Endothelial cell of umbilical vein (primary cell): ENCODE measurements at regions not wholly inside any gene's neighbourhood (a gene's known extent, or its start where the extent isn't known, plus 50 kb on each side); places are given as distances from the start of the nearest gene placed in this dataset.
"Not testable (repeated sequence)": the region's sequence is repeated elsewhere in the genome, so short reads cannot be mapped to it uniquely, and the experiment has no call there.

Experiments used
- BruUV-seq: library from RNA; stranded (reverse); fragments of 400-500 nt; replicated peaks from 2 replicates; lab custom pipeline; 2021; lab: Mats Ljungman, UMichigan
- CTCF ChIA-PET: fragments of 300-600, 350-600 bp; sonication (Branson Sonifier 250); formaldehyde crosslinking; loops from one replicate; lab custom pipeline; 2021; ENCODE audit warnings: antibody characterized with exemption, inconsistent platforms; lab: Charles Lee
- POLR2A ChIA-PET: fragments of 300-600, 350-600 bp; sonication (Branson Sonifier 250); formaldehyde crosslinking; loops from one replicate; lab custom pipeline; 2021; ENCODE audit warnings: antibody characterized with exemption, inconsistent platforms; lab: Charles Lee
- DNase-seq: peaks from one replicate; pipeline ENCODE4 v3.0.0-alpha.2; 2011; ENCODE audit warnings: low read depth, low spot score
- FAIRE-seq: peaks from 2 replicates; lab custom pipeline; 2011; peaks lifted over from hg19 to GRCh38; lab: Jason Lieb, UNC
- H2AFZ ChIP-seq: 2 replicates; pipeline ENCODE4 v1.6.0; 2012; ENCODE audit warnings: low read depth, low read length, control low read depth, inconsistent platforms
- H3K27ac ChIP-seq: 2 replicates; pipeline ENCODE4 v1.5.1; 2011; ENCODE audit warnings: low read depth, mild to moderate bottlenecking, control low read depth, low read length, moderate library complexity; ENCODE audit not compliant: insufficient read depth
- H3K27me3 ChIP-seq, 2 experiments: 2 replicates each; pipeline versions ENCODE4 v1.6.0 to v1.6.1; 2011; ENCODE audit warnings: low read length in 2 of 2, mixed read lengths in 1 of 2; ENCODE audit not compliant: control insufficient read depth in 2 of 2, insufficient read depth in 2 of 2
- H3K36me3 ChIP-seq, 2 experiments: 2 replicates in 1 of 2; 3 replicates in 1 of 2; pipeline ENCODE4 v1.5.1; 2011; ENCODE audit warnings: low read length in 2 of 2, mild to moderate bottlenecking in 1 of 2, moderate library complexity in 1 of 2; ENCODE audit not compliant: control insufficient read depth in 2 of 2, insufficient read depth in 2 of 2; ENCODE audit errors: extremely low read depth in 1 of 2
- H3K4me1 ChIP-seq: 3 replicates; pipeline ENCODE4 v1.5.1; 2011; ENCODE audit warnings: mild to moderate bottlenecking, low read length; ENCODE audit not compliant: control insufficient read depth, insufficient read depth; ENCODE audit errors: extremely low read depth
- H3K4me2 ChIP-seq: 2 replicates; pipeline ENCODE4 v1.6.1; 2011; ENCODE audit warnings: low read length, control low read depth, mixed read lengths; ENCODE audit not compliant: insufficient read depth
- H3K4me3 ChIP-seq, 3 experiments: fragments of 200-600 bp in 1 of 3; sonication (generic), shearing (Covaris generic) in 1 of 3; replicated peaks in 1 of 3; 2 replicates each; pipeline ENCODE4 v1.5.1; 2011 to 2016; ENCODE audit warnings: control low read depth in 3 of 3, low read length in 3 of 3, mild to moderate bottlenecking in 2 of 3, inconsistent platforms in 1 of 3, low read depth in 1 of 3, moderate library complexity in 1 of 3; ENCODE audit not compliant: insufficient read depth in 1 of 3
- H3K79me2 ChIP-seq: 2 replicates; pipeline ENCODE4 v1.6.0; 2012; ENCODE audit warnings: low read length, inconsistent platforms; ENCODE audit not compliant: control insufficient read depth, insufficient read depth
- H3K9ac ChIP-seq: replicated peaks from 2 replicates; pipeline ENCODE3; 2011; ENCODE audit warnings: low read length, control low read depth; ENCODE audit not compliant: insufficient read depth; ENCODE audit errors: extremely low read depth
- H3K9me1 ChIP-seq: replicated peaks from 3 replicates; pipeline ENCODE4 v1.6.0; 2011; ENCODE audit warnings: mild to moderate bottlenecking, low read length; ENCODE audit not compliant: control insufficient read depth, insufficient read depth; ENCODE audit errors: extremely low read depth
- H3K9me3 ChIP-seq: replicated peaks from 2 replicates; pipeline ENCODE4 v1.5.1; 2012; ENCODE audit warnings: low read length, inconsistent platforms; ENCODE audit not compliant: control insufficient read depth, insufficient read depth
- H4K20me1 ChIP-seq: replicated peaks from 2 replicates; pipeline ENCODE3; 2011; ENCODE audit warnings: mild to moderate bottlenecking, low read length; ENCODE audit not compliant: control insufficient read depth, insufficient read depth; ENCODE audit errors: extremely low read depth
- EZH2 ChIP-seq: IDR thresholded peaks from 2 replicates; pipeline ENCODE4 v1.6.1; 2012; ENCODE audit warnings: borderline replicate concordance, low read depth, mild to moderate bottlenecking, moderate library complexity, low read length, inconsistent platforms; ENCODE audit not compliant: severe bottlenecking
- FOS ChIP-seq: IDR thresholded peaks from 2 replicates; pipeline ENCODE4 v1.6.1; 2011; ENCODE audit warnings: mild to moderate bottlenecking, low read length, moderate library complexity, borderline replicate concordance; ENCODE audit not compliant: insufficient read depth
- GATA2 ChIP-seq: IDR thresholded peaks from 2 replicates; pipeline ENCODE4 v1.7.0; 2011; ENCODE audit warnings: low read depth, mild to moderate bottlenecking, moderate library complexity, mixed read lengths, low read length; ENCODE audit not compliant: insufficient read length, insufficient read depth
- JUN ChIP-seq: IDR thresholded peaks from 2 replicates; pipeline ENCODE4 v1.6.1; 2011; ENCODE audit warnings: borderline replicate concordance, low read depth; ENCODE audit not compliant: insufficient read length, insufficient read depth
- MYC ChIP-seq: IDR thresholded peaks from one replicate; pipeline ENCODE4 v1.6.1; 2011; ENCODE audit warnings: mild to moderate bottlenecking, low read depth, low read length
- POLR2A ChIP-seq: IDR thresholded peaks from 2 replicates; pipeline ENCODE4 v1.6.1; 2012; ENCODE audit warnings: low read depth, mild to moderate bottlenecking, control low read depth, low read length
- POLR2AphosphoS5 ChIP-seq: IDR thresholded peaks from 2 replicates; pipeline ENCODE4 v1.6.1; 2012; ENCODE audit warnings: low read depth, mild to moderate bottlenecking, control low read depth, low read length, moderate library complexity; ENCODE audit not compliant: insufficient read depth
- dilution Hi-C: fragments of 300-500 bp; cut with MboI; formaldehyde crosslinking; loops from one replicate; pipeline ENCODE4 v1.15.0; 2019; ENCODE audit warnings: low sequenced_read_pairs; ENCODE audit not compliant: extremely low pct_ligation_motif_present
- intact Hi-C: fragments of 100-400 bp; cut with micrococcal nuclease; formaldehyde crosslinking; loops from one replicate; pipeline ENCODE4 v1.10.0; 2022
- TF ChIP-seq, protein P1 (sequence below): IDR thresholded peaks from 2 replicates; pipeline ENCODE4 v1.6.1; 2011; ENCODE audit not compliant: insufficient read depth, insufficient read length
- TF ChIP-seq, protein P2 (sequence below), 2 donors: IDR thresholded peaks; 1 replicate in 1 of 2; 2 replicates in 1 of 2; pipeline ENCODE4 v1.5.1; 2011; ENCODE audit warnings: low read length in 2 of 2, mild to moderate bottlenecking in 2 of 2, moderate library complexity in 2 of 2, control low read depth in 1 of 2, inconsistent platforms in 1 of 2, low read depth in 1 of 2; ENCODE audit not compliant: insufficient read depth in 1 of 2; ENCODE audit errors: extremely low read depth in 1 of 2

DNA sequence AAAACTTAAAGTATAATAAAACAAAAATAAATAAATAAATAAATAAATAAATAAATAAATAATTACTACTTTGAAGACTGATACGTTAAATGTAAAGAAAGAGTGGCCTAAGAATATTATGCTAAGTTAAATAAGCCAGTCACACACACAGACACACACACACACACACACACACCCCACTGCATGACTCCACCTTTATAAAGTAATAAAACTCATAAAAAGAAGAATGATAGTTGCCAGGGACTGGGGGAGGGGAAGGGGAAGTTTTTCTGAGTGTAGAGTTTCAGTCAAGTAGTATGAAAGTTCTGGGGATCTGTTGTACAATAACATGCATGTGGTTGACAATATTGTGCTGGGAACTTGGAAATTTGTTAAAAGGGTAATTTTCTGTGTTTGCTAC is 1237.5 kb upstream of the GYPC start:
- no peaks in the 10 kb centered on the region for H3K9me1 ChIP-seq
- ChIA-PET POLR2A (no interaction called here), CTCF (no interaction called here)
- FAIRE-seq (no peak), DNase-seq (no peak)
- no peak overlapping the region for H3K4me3 ChIP-seq
- dilution Hi-C loops (no loop called here), intact Hi-C loops (no loop called here)
- H3K9ac ChIP-seq, result no peak overlapping the region
- H3K27me3 ChIP-seq, result no peaks in the 10 kb centered on the region
- no peaks in the 10 kb centered on the region for H3K9me3 ChIP-seq
- no peaks in the 10 kb centered on the region for H3K4me1 ChIP-seq
- H3K36me3 ChIP-seq, result no peaks in the 10 kb centered on the region
- H3K79me2 ChIP-seq, result no peaks in the 10 kb centered on the region
- TF ChIP-seq MYC, result no peak
- TF ChIP-seq POLR2A, result no peak
- TF ChIP-seq EZH2, result no peak
- no peak for TF ChIP-seq JUN
- TF ChIP-seq POLR2AphosphoS5, result no peak
- no peak for TF ChIP-seq FOS
- no peak for TF ChIP-seq GATA2
- TF ChIP-seq, protein P1, sequence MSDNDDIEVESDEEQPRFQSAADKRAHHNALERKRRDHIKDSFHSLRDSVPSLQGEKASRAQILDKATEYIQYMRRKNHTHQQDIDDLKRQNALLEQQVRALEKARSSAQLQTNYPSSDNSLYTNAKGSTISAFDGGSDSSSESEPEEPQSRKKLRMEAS, result no peak
- TF ChIP-seq, protein P2, sequence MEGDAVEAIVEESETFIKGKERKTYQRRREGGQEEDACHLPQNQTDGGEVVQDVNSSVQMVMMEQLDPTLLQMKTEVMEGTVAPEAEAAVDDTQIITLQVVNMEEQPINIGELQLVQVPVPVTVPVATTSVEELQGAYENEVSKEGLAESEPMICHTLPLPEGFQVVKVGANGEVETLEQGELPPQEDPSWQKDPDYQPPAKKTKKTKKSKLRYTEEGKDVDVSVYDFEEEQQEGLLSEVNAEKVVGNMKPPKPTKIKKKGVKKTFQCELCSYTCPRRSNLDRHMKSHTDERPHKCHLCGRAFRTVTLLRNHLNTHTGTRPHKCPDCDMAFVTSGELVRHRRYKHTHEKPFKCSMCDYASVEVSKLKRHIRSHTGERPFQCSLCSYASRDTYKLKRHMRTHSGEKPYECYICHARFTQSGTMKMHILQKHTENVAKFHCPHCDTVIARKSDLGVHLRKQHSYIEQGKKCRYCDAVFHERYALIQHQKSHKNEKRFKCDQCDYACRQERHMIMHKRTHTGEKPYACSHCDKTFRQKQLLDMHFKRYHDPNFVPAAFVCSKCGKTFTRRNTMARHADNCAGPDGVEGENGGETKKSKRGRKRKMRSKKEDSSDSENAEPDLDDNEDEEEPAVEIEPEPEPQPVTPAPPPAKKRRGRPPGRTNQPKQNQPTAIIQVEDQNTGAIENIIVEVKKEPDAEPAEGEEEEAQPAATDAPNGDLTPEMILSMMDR (IDR thresholded peaks at IDR 0.05; ENCODE audit: extremely low read depth in 1 of 2, insufficient read depth in 1 of 2, low read depth in 1 of 2, low read length in 2 of 2), result no peak
- H4K20me1 ChIP-seq, result no peaks in the 10 kb centered on the region
- no peak overlapping the region for H3K27ac ChIP-seq
- H3K4me2 ChIP-seq, result no peak overlapping the region
- BruUV-seq, result no TSS peak
- no peak overlapping the region for H2AFZ ChIP-seq

DNA sequence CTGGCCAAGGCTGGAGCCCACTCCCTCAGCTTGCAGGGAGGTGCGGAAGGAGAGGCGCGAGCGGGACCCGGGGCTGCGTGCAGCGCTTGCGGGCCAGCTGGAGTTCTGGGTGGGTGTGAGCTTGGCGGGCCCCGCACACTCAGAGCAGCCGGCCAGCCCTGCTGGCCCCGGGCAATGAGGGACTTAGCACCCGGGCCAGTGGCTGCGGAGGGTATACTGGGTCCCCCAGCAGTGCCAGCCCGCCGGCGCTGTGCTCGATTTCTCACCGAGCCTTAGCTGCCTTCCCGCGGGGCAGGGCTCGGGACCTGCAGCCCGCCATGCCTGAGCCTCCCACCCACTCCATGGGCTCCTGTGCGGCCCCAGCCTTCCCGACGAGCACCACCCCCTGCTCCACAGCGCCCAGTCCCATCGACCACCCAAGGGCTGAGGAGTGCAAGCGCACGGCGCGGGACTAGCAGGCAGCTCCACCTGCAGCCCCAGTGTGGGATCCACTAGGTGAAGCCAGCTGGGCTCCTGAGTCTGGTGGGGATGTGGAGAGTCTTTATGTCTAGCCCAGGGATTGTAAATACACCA is 1233.7 kb upstream of the GYPC start:
- H3K9me1 ChIP-seq, H3K27ac ChIP-seq, H4K20me1 ChIP-seq, H3K9me3 ChIP-seq, intact Hi-C loops, H3K9ac ChIP-seq, POLR2A ChIA-PET, H3K4me2 ChIP-seq, H2AFZ ChIP-seq, H3K27me3 ChIP-seq, H3K79me2 ChIP-seq, dilution Hi-C loops, CTCF ChIA-PET, H3K36me3 ChIP-seq, DNase-seq, BruUV-seq, H3K4me3 ChIP-seq, H3K4me1 ChIP-seq, FAIRE-seq: not testable (repeated sequence)
